ENCODE measurements at regions not wholly inside any gene's neighbourhood (a gene's known extent, or its start where the extent isn't known, plus 50 kb on each side); places are given as distances from the start of the nearest gene placed in this dataset.

- Histone ChIP-seq H3K9me3 (ENCODE audit: low read depth) (peaks cover 6% of the 10 kb centered on the region), H3K4me3 (no peak overlapping the region), H4K20me1 (ENCODE audit: low read depth) (no peaks in the 10 kb centered on the region), H3K27me3 (no peaks in the 10 kb centered on the region), H3K4me2 (no peak overlapping the region), H2AFZ (replicated peaks) (no peak overlapping the region), H3K4me1 (no peaks in the 10 kb centered on the region), H3K9ac (no peak overlapping the region), H3K36me3 (no peaks in the 10 kb centered on the region), H3K79me2 (ENCODE audit: low read depth) (no peaks in the 10 kb centered on the region), H3K27ac (no peak overlapping the region), H3F3A (ENCODE audit: low read depth) (no peaks in the 10 kb centered on the region)
- Mint-ChIP-seq H3K36me3 (no peaks in the 10 kb centered on the region), H3K4me3 (no peak overlapping the region), H3K4me1 (peaks cover 19% of the 10 kb centered on the region), H3K9me3 (peaks cover 25% of the 10 kb centered on the region), H3K27ac (no peak overlapping the region), H3K27me3 (ENCODE audit: insufficient read depth, low read depth) (peaks cover 4% of the 10 kb centered on the region)
- DNase-seq (ENCODE audit: low spot score): no peak
- TF ChIP-seq, protein P1, sequence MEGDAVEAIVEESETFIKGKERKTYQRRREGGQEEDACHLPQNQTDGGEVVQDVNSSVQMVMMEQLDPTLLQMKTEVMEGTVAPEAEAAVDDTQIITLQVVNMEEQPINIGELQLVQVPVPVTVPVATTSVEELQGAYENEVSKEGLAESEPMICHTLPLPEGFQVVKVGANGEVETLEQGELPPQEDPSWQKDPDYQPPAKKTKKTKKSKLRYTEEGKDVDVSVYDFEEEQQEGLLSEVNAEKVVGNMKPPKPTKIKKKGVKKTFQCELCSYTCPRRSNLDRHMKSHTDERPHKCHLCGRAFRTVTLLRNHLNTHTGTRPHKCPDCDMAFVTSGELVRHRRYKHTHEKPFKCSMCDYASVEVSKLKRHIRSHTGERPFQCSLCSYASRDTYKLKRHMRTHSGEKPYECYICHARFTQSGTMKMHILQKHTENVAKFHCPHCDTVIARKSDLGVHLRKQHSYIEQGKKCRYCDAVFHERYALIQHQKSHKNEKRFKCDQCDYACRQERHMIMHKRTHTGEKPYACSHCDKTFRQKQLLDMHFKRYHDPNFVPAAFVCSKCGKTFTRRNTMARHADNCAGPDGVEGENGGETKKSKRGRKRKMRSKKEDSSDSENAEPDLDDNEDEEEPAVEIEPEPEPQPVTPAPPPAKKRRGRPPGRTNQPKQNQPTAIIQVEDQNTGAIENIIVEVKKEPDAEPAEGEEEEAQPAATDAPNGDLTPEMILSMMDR (IDR thresholded peaks at IDR 0.05): no peak
- TF ChIP-seq EZH2phosphoT487 (IDR thresholded peaks at IDR 0.05): no peak
- no peak for TF ChIP-seq EZH2 (IDR thresholded peaks at IDR 0.05)
Observed at GRCh38 chr2:579961-580360, 97.2 kb downstream of the TMEM18 start.

- H3K4me2 ChIP-seq: no peak overlapping the region
- Mint-ChIP-seq H3K4me1 (peaks cover 17% of the 10 kb centered on the region), H3K4me3 (no peak overlapping the region), H3K36me3 (no peaks in the 10 kb centered on the region), H3K27me3 (ENCODE audit: insufficient read depth, low read depth) (peaks cover 4% of the 10 kb centered on the region), H3K9me3 (peaks cover 25% of the 10 kb centered on the region), H3K27ac (no peak overlapping the region)
- H4K20me1 ChIP-seq (ENCODE audit: low read depth): no peaks in the 10 kb centered on the region
- no peak overlapping the region for H3K4me3 ChIP-seq
- peaks cover 6% of the 10 kb centered on the region for H3K9me3 ChIP-seq (ENCODE audit: low read depth)
- H2AFZ ChIP-seq (replicated peaks): no peak overlapping the region
- no peak for TF ChIP-seq EZH2phosphoT487 (IDR thresholded peaks at IDR 0.05)
- TF ChIP-seq EZH2 (IDR thresholded peaks at IDR 0.05): no peak
- TF ChIP-seq, protein P1 (IDR thresholded peaks at IDR 0.05): no peak
- no peaks in the 10 kb centered on the region for H3K36me3 ChIP-seq
- no peaks in the 10 kb centered on the region for H3K4me1 ChIP-seq
- no peak overlapping the region for H3K27ac ChIP-seq
- H3F3A ChIP-seq (ENCODE audit: low read depth): no peaks in the 10 kb centered on the region
- no peak overlapping the region for H3K9ac ChIP-seq
- no peaks in the 10 kb centered on the region for H3K27me3 ChIP-seq
- H3K79me2 ChIP-seq (ENCODE audit: low read depth): no peaks in the 10 kb centered on the region
- no peak for DNase-seq (ENCODE audit: low spot score)
Observed at GRCh38 chr2:579351-579886, 97.8 kb downstream of the TMEM18 start.

- H3K27me3 Mint-ChIP-seq (ENCODE audit: insufficient read depth, low read depth): peaks cover 6% of the 10 kb centered on the region
- H3K4me3 Mint-ChIP-seq: no peak overlapping the region
- DNase-seq (ENCODE audit: low spot score): no peak
- Histone ChIP-seq H3K4me1 (no peaks in the 10 kb centered on the region), H3K36me3 (no peaks in the 10 kb centered on the region), H3K4me2 (no peak overlapping the region), H2AFZ (replicated peaks) (no peak overlapping the region), H3K9ac (no peak overlapping the region), H3K27ac (no peak overlapping the region), H3K4me3 (no peak overlapping the region), H4K20me1 (ENCODE audit: low read depth) (no peaks in the 10 kb centered on the region), H3K27me3 (no peaks in the 10 kb centered on the region), H3F3A (ENCODE audit: low read depth) (no peaks in the 10 kb centered on the region), H3K79me2 (ENCODE audit: low read depth) (no peaks in the 10 kb centered on the region), H3K9me3 (ENCODE audit: low read depth) (peaks cover 8% of the 10 kb centered on the region)
- H3K9me3 Mint-ChIP-seq: peaks cover 36% of the 10 kb centered on the region
- H3K27ac Mint-ChIP-seq: no peak overlapping the region
- no peaks in the 10 kb centered on the region for H3K36me3 Mint-ChIP-seq
- TF ChIP-seq EZH2 (IDR thresholded peaks at IDR 0.05) (no peak), EZH2phosphoT487 (IDR thresholded peaks at IDR 0.05) (no peak)
- TF ChIP-seq, protein P1 (IDR thresholded peaks at IDR 0.05): no peak
- peaks cover 16% of the 10 kb centered on the region for H3K4me1 Mint-ChIP-seq
Observed at GRCh38 chr2:576292-576691, 100.9 kb downstream of the TMEM18 start.
